SIG-M5 treated with dmso at 0.1 percent for 504 hours (cell line): ENCODE measurements at regions not wholly inside any gene's neighbourhood (a gene's known extent, or its start where the extent isn't known, plus 50 kb on each side); places are given as distances from the start of the nearest gene placed in this dataset.
A peak's percentile ranks its signal among the peaks of the same experiment; 100 is the strongest.

Source experiments
- DNase-seq: peaks from one replicate; lab custom pipeline; 2025; ENCODE audit not compliant: unreplicated experiment; lab: John Stamatoyannopoulos, UW

GRCh38 chr2:168338292-168338691, 90.9 kb upstream of the STK39 start:
- peak; percentile 14 for DNase-seq

- DNase-seq = no peak
These were observed 91.5 kb upstream of the STK39 start for GRCh38 chr2:168338803-168339437.

- no peak for DNase-seq
These were observed 93.5 kb upstream of the STK39 start for GRCh38 chr2:168340931-168341330.

GRCh38 chr2:168343586-168343985, 96.2 kb upstream of the STK39 start:
- no peak for DNase-seq

- DNase-seq = no peak
These were observed 97.3 kb upstream of the STK39 start for GRCh38 chr2:168344706-168345105.

GRCh38 chr2:168345601-168346000, 98.2 kb upstream of the STK39 start:
- peak; percentile 78 for DNase-seq

GRCh38 chr2:168346725-168347477, 99.5 kb upstream of the STK39 start:
- DNase-seq = peak; percentile 79

GRCh38 chr2:168348076-168348475, 100.7 kb upstream of the STK39 start:
- DNase-seq = peak; percentile 41

GRCh38 chr2:168350380-168350779, 103.0 kb upstream of the STK39 start:
- no peak for DNase-seq

GRCh38 chr2:168353251-168353650, 102.8 kb upstream of the CERS6 start:
- DNase-seq = no peak

- DNase-seq = no peak
These were observed 101.6 kb upstream of the CERS6 start for GRCh38 chr2:168354499-168354898.

GRCh38 chr2:168355121-168355520, 101.0 kb upstream of the CERS6 start:
- no peak for DNase-seq

- DNase-seq = no peak
These were observed 100.1 kb upstream of the CERS6 start for GRCh38 chr2:168355779-168356476.

GRCh38 chr2:168356477-168356835, 99.6 kb upstream of the CERS6 start:
- DNase-seq = no peak

GRCh38 chr2:168357797-168358472, 98.1 kb upstream of the CERS6 start:
- no peak for DNase-seq

- DNase-seq = no peak
These were observed 97.0 kb upstream of the CERS6 start for GRCh38 chr2:168359082-168359481.

GRCh38 chr2:168363347-168364092, 92.6 kb upstream of the CERS6 start:
- DNase-seq = peak; percentile 77

- DNase-seq = peak; percentile 97
These were observed 90.9 kb upstream of the CERS6 start for GRCh38 chr2:168365094-168365621.

- DNase-seq = no peak
These were observed 87.0 kb upstream of the CERS6 start for GRCh38 chr2:168369031-168369430.

- DNase-seq = no peak
These were observed 84.6 kb upstream of the CERS6 start for GRCh38 chr2:168371273-168372019.
